ENCODE measurements at regions not wholly inside any gene's neighbourhood (a gene's known extent, or its start where the extent isn't known, plus 50 kb on each side); places are given as distances from the start of the nearest gene placed in this dataset.

- no peaks in the 10 kb centered on the region for H3K9me3 ChIP-seq (ENCODE audit: insufficient read depth, low read depth, low read length)
- no peaks in the 10 kb centered on the region for H3K27me3 ChIP-seq (ENCODE audit: insufficient read depth, low read length, poor library complexity, severe bottlenecking)
- no peaks in the 10 kb centered on the region for H3K9me2 ChIP-seq (replicated peaks; ENCODE audit: low read depth, low read length)
- no peak overlapping the region for H3K4me3 ChIP-seq (ENCODE audit: low read length, poor library complexity, severe bottlenecking)
- no peaks in the 10 kb centered on the region for H3K36me3 ChIP-seq (ENCODE audit: insufficient read depth, low read length)
- TF ChIP-seq EZH2phosphoT487 (IDR thresholded peaks at IDR 0.05; ENCODE audit: borderline replicate concordance) = no peak
- TF ChIP-seq CTCF (conservative IDR thresholded peaks at IDR 0.05; ENCODE audit: low read length) = no peak
- H4K20me1 ChIP-seq (ENCODE audit: insufficient read depth, low read length, poor library complexity, severe bottlenecking) = no peaks in the 10 kb centered on the region
- H3K9ac ChIP-seq (ENCODE audit: low read depth, low read length, poor library complexity, severe bottlenecking) = no peak overlapping the region
- H2AFZ ChIP-seq (ENCODE audit: low read length) = no peak overlapping the region
- H3K4me2 ChIP-seq (ENCODE audit: low read depth, low read length, poor library complexity, severe bottlenecking) = no peak overlapping the region
- no peaks in the 10 kb centered on the region for H3F3A ChIP-seq (ENCODE audit: low read depth)
- H3K4me1 ChIP-seq (ENCODE audit: insufficient read depth, low read length, poor library complexity, severe bottlenecking) = no peaks in the 10 kb centered on the region
- no peaks in the 10 kb centered on the region for H3K79me2 ChIP-seq (ENCODE audit: insufficient read depth, low read length)
Measured at GRCh38 chrX:130560544-130560943, 158.8 kb downstream of the RBMX2 start.

GRCh38 chrX:130561930-130562329 lies 160.1 kb downstream of the RBMX2 start:
- no peak overlapping the region for H3K4me3 ChIP-seq (ENCODE audit: low read length, poor library complexity, severe bottlenecking)
- no peaks in the 10 kb centered on the region for H3K4me1 ChIP-seq (ENCODE audit: insufficient read depth, low read length, poor library complexity, severe bottlenecking)
- no peak for TF ChIP-seq CTCF (conservative IDR thresholded peaks at IDR 0.05; ENCODE audit: low read length)
- no peak for TF ChIP-seq EZH2phosphoT487 (IDR thresholded peaks at IDR 0.05; ENCODE audit: borderline replicate concordance)
- no peaks in the 10 kb centered on the region for H3K9me3 ChIP-seq (ENCODE audit: insufficient read depth, low read depth, low read length)
- no peak overlapping the region for H3K9ac ChIP-seq (ENCODE audit: low read depth, low read length, poor library complexity, severe bottlenecking)
- no peaks in the 10 kb centered on the region for H4K20me1 ChIP-seq (ENCODE audit: insufficient read depth, low read length, poor library complexity, severe bottlenecking)
- H3K9me2 ChIP-seq (replicated peaks; ENCODE audit: low read depth, low read length) = no peaks in the 10 kb centered on the region
- no peak overlapping the region for H3K4me2 ChIP-seq (ENCODE audit: low read depth, low read length, poor library complexity, severe bottlenecking)
- H2AFZ ChIP-seq (ENCODE audit: low read length) = no peak overlapping the region
- no peaks in the 10 kb centered on the region for H3K79me2 ChIP-seq (ENCODE audit: insufficient read depth, low read length)
- no peaks in the 10 kb centered on the region for H3K36me3 ChIP-seq (ENCODE audit: insufficient read depth, low read length)
- no peaks in the 10 kb centered on the region for H3K27me3 ChIP-seq (ENCODE audit: insufficient read depth, low read length, poor library complexity, severe bottlenecking)
- H3F3A ChIP-seq (ENCODE audit: low read depth) = no peaks in the 10 kb centered on the region

GRCh38 chrX:130563476-130563875 lies 161.7 kb downstream of the RBMX2 start:
- no peaks in the 10 kb centered on the region for H3K4me1 ChIP-seq (ENCODE audit: insufficient read depth, low read length, poor library complexity, severe bottlenecking)
- TF ChIP-seq CTCF (conservative IDR thresholded peaks at IDR 0.05; ENCODE audit: low read length) (no peak), EZH2phosphoT487 (IDR thresholded peaks at IDR 0.05; ENCODE audit: borderline replicate concordance) (no peak)
- no peaks in the 10 kb centered on the region for H3K36me3 ChIP-seq (ENCODE audit: insufficient read depth, low read length)
- H3F3A ChIP-seq (ENCODE audit: low read depth) = no peaks in the 10 kb centered on the region
- no peak overlapping the region for H2AFZ ChIP-seq (ENCODE audit: low read length)
- H3K4me2 ChIP-seq (ENCODE audit: low read depth, low read length, poor library complexity, severe bottlenecking) = no peak overlapping the region
- no peak overlapping the region for H3K9ac ChIP-seq (ENCODE audit: low read depth, low read length, poor library complexity, severe bottlenecking)
- H3K4me3 ChIP-seq (ENCODE audit: low read length, poor library complexity, severe bottlenecking) = no peak overlapping the region
- H3K9me3 ChIP-seq (ENCODE audit: insufficient read depth, low read depth, low read length) = no peaks in the 10 kb centered on the region
- H3K79me2 ChIP-seq (ENCODE audit: insufficient read depth, low read length) = no peaks in the 10 kb centered on the region
- no peaks in the 10 kb centered on the region for H3K9me2 ChIP-seq (replicated peaks; ENCODE audit: low read depth, low read length)
- no peaks in the 10 kb centered on the region for H4K20me1 ChIP-seq (ENCODE audit: insufficient read depth, low read length, poor library complexity, severe bottlenecking)
- H3K27me3 ChIP-seq (ENCODE audit: insufficient read depth, low read length, poor library complexity, severe bottlenecking) = no peaks in the 10 kb centered on the region
